Brain microvascular endothelial cell (primary cell): ENCODE measurements at regions not wholly inside any gene's neighbourhood (a gene's known extent, or its start where the extent isn't known, plus 50 kb on each side); places are given as distances from the start of the nearest gene placed in this dataset.

Experiments used
- DNase-seq: peaks from one replicate; pipeline ENCODE4 v3.0.0-alpha.2; 2020
- H3K27ac ChIP-seq: fragments of 250-450 bp; sonication (Bioruptor Pico); 2 replicates; pipeline ENCODE4 v1.5.1; 2020; ENCODE audit warnings: mild to moderate bottlenecking, moderate library complexity
- H3K27me3 ChIP-seq: fragments of 250-450 bp; sonication (Bioruptor Pico); replicated peaks from 2 replicates; pipeline ENCODE4 v1.5.1; 2020; ENCODE audit warnings: mild to moderate bottlenecking
- H3K36me3 ChIP-seq: fragments of 250-450 bp; sonication (Bioruptor Pico); replicated peaks from 2 replicates; pipeline ENCODE4 v1.5.1; 2020; ENCODE audit warnings: mild to moderate bottlenecking
- H3K4me3 ChIP-seq: 2 replicates; pipeline ENCODE4 v1.5.1; 2011; ENCODE audit warnings: low read depth, mild to moderate bottlenecking, control low read depth, low read length, moderate library complexity
- in situ Hi-C: cut with HindIII; loops from 2 replicates; pipeline ENCODE4 v1.10.0; 2017; ENCODE audit warnings: low sequenced_read_pairs, low pct_ligation_motif_present
- TF ChIP-seq, protein P1 (sequence below): IDR thresholded peaks from 2 replicates; pipeline ENCODE4 v1.5.1; 2011; ENCODE audit warnings: low read depth, mild to moderate bottlenecking, moderate library complexity, low read length, control low read depth, inconsistent platforms; ENCODE audit errors: missing control alignments

DNA sequence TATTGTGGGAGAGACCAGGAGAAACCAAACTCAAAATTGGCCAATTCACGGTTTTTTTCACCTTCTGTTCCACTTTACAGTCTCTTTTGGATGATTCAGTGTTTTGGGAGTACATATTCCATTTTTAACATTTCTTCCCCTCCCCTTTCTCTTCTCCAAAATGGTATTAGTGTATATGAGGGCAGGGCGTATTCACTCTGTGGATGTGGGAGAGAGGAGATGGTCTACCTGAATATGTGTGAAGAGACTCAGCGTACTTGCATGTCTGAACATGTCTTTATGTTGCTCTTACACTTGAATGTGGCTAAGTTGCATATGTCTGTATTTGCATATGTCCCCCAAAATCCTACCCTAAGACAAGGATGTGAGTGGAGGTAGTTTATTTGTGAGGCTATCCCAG lies 291.0 kb upstream of the PPP2R3A start:
- in situ Hi-C loops, result no loop called here
- DNase-seq, result no peak
- Histone ChIP-seq H3K27me3 (no peaks in the 10 kb centered on the region), H3K27ac (no peak overlapping the region), H3K36me3 (no peaks in the 10 kb centered on the region), H3K4me3 (no peak overlapping the region)
- TF ChIP-seq, protein P1, sequence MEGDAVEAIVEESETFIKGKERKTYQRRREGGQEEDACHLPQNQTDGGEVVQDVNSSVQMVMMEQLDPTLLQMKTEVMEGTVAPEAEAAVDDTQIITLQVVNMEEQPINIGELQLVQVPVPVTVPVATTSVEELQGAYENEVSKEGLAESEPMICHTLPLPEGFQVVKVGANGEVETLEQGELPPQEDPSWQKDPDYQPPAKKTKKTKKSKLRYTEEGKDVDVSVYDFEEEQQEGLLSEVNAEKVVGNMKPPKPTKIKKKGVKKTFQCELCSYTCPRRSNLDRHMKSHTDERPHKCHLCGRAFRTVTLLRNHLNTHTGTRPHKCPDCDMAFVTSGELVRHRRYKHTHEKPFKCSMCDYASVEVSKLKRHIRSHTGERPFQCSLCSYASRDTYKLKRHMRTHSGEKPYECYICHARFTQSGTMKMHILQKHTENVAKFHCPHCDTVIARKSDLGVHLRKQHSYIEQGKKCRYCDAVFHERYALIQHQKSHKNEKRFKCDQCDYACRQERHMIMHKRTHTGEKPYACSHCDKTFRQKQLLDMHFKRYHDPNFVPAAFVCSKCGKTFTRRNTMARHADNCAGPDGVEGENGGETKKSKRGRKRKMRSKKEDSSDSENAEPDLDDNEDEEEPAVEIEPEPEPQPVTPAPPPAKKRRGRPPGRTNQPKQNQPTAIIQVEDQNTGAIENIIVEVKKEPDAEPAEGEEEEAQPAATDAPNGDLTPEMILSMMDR, result no peak

DNA sequence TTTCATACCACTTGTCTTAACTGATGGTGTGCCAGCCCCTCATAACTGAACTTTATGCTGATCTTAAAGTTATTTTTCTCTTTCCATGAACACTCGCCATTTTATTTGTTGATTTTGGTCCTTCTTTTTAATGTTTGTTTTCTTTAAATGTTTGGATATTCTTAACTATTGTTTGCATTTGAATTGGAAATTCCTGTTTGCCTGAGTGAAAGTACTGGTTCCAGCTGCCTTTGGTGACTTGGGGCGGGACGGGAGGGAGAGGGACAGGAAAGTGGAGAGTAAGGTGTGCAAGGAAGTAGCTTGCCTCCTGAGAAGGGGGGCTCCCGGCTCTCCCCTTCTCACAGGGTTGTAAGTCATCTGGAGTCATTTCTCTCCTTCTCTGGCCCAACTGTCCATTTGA lies 287.1 kb upstream of the PPP2R3A start:
- Histone ChIP-seq H3K27me3 (no peaks in the 10 kb centered on the region), H3K27ac (no peak overlapping the region), H3K4me3 (no peak overlapping the region), H3K36me3 (no peaks in the 10 kb centered on the region)
- TF ChIP-seq, protein P1, result no peak
- DNase-seq, result no peak
- in situ Hi-C loops, result no loop called here

DNA sequence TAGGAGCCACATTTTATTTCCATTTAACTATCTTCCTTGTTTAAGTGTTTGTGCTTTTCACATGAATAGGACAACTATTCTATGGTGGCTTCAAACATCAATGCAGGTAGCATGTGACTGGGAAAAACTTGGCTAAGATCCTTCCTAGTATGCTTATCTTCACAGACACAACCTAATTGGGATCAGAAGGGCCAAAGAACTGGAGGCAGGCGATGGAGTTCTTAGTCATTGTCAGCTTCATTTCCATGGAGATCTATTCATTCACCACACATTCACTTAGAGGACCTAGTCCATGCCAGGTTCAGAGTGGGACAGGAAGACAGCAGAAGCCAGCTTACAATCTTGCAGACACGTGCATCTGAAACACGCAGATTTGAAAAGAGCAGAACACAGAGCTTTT lies 277.5 kb upstream of the PPP2R3A start:
- DNase-seq, result no peak
- no peaks in the 10 kb centered on the region for H3K27me3 ChIP-seq
- no peaks in the 10 kb centered on the region for H3K36me3 ChIP-seq
- no peak overlapping the region for H3K27ac ChIP-seq
- H3K4me3 ChIP-seq, result no peak overlapping the region
- TF ChIP-seq, protein P1, result no peak
- in situ Hi-C loops, result no loop called here

DNA sequence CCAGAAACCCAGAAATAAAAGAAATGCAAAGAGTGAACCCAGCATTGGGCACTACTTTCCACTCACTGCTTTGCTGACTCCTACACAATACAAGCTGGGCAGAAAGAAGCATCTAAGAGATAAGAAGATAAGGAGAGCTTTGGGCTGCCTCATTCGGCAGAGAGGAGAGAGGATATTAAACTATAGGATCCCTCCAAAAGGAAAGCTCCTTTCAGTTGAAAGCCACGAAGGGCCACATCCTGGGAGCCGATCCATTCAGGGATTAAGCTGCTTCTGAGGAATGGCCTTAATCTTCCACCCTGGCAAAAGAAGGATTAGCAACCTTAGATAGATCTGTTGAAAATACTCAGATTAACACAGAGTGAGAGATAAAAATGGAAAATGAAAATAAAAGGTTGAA lies 274.9 kb upstream of the PPP2R3A start:
- no peak for DNase-seq
- in situ Hi-C loops, result no loop called here
- TF ChIP-seq, protein P1, result no peak
- Histone ChIP-seq H3K27ac (no peak overlapping the region), H3K27me3 (no peaks in the 10 kb centered on the region), H3K4me3 (no peak overlapping the region), H3K36me3 (no peaks in the 10 kb centered on the region)

DNA sequence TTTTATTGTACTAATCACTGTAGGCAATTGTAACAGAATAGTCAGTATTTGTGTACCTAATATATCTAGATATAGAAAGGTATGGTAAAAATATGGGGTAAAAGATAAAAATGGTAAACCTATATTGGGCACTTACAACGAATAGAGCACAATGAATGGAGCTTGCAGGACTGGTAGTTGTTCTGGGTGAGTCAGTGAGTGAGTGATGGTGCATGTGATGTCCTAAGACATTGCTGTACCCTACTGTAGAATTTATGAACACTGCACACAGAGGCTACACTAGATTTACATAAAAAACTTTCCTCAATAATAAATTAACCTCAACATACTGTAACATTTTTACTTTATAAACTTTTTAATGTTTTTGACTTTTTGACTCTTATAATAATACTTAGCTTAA lies 274.3 kb upstream of the PPP2R3A start:
- Histone ChIP-seq H3K27me3 (no peaks in the 10 kb centered on the region), H3K27ac (no peak overlapping the region), H3K4me3 (no peak overlapping the region), H3K36me3 (no peaks in the 10 kb centered on the region)
- TF ChIP-seq, protein P1, result no peak
- DNase-seq, result no peak
- in situ Hi-C loops, result no loop called here

DNA sequence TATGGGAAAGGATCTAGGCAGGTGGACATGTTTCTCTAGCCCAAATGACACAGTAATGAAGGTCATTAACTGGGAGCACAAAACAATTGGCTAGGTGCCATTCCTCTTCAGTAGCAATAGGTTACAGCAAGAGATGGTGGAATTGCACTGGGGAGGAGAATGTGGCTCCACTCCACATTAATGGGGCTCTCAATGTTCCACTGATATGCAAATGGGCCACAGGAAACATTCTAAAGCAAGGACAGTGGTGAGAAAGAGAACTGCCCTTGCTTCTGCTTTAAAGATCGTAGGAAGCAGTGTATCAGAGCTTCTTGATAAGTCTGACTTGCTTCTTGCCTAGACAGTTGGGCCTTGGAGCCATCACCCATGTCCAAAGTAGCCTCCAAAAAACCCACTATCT lies 271.4 kb upstream of the PPP2R3A start:
- H3K4me3 ChIP-seq, result no peak overlapping the region
- no peak for DNase-seq
- H3K27ac ChIP-seq, result no peak overlapping the region
- no peaks in the 10 kb centered on the region for H3K36me3 ChIP-seq
- TF ChIP-seq, protein P1, result no peak
- in situ Hi-C loops, result no loop called here
- H3K27me3 ChIP-seq, result no peaks in the 10 kb centered on the region
